NT2/D1 (cell line): ENCODE measurements at regions not wholly inside any gene's neighbourhood (a gene's known extent, or its start where the extent isn't known, plus 50 kb on each side); places are given as distances from the start of the nearest gene placed in this dataset.

Experiments
- SUZ12 ChIP-seq: IDR thresholded peaks from 2 replicates; pipeline ENCODE4 v1.6.1; 2011; ENCODE audit not compliant: insufficient read length, insufficient read depth; ENCODE audit errors: extremely low read depth
- YY1 ChIP-seq: IDR thresholded peaks from 2 replicates; pipeline ENCODE4 v1.6.1; 2011; ENCODE audit not compliant: insufficient read length, insufficient read depth
- ZNF274 ChIP-seq: IDR thresholded peaks from 2 replicates; pipeline ENCODE4 v1.6.1; 2011; ENCODE audit warnings: mild to moderate bottlenecking, low read depth, low read length

GRCh38 chrX:22536746-22537304 lies 264.1 kb downstream of the CBLL2 start:
- no peak for TF ChIP-seq SUZ12
- no peak for TF ChIP-seq YY1
- TF ChIP-seq ZNF274: no peak
